ENCODE measurements at regions not wholly inside any gene's neighbourhood (a gene's known extent, or its start where the extent isn't known, plus 50 kb on each side); places are given as distances from the start of the nearest gene placed in this dataset.

DNA sequence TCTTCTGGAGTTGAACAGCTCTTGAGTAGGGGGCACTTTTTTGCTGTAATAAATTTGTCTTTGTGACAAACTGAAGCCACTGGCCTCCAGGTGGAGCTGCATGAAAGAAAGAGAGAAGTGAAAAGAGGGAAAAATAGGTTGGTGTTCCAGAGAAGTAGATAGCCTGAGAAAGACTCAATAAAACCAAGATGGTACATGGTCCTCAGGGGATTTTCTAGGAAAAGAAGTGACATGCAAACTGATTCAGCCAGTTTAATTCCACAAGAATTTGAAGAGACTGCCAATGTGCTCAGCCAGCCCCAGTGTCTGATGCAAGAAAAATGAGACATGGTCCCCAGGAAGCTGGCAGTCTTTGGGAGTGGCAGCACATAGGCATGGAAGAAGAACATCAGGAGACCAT lies 152.7 kb downstream of the CD47 start:
- Mint-ChIP-seq H3K27me3 (peaks cover 5% of the 10 kb centered on the region), H3K4me1 (peaks cover 22% of the 10 kb centered on the region), H3K27ac (no peak overlapping the region), H3K9me3 (ENCODE audit: low read depth) (peaks cover 5% of the 10 kb centered on the region), H3K4me3 (no peak overlapping the region), H3K36me3 (ENCODE audit: low read depth) (no peaks in the 10 kb centered on the region)
- no peak for ATAC-seq
- DNase-seq, result peak; percentile 17
- CTCF ChIA-PET, result interaction anchor here (0.7 to 5.1 kb wide), 6 partner anchors 10 to 539 kb away, joined by 3 to 27 read pairs (median 4); no protein-coding TSS in a partner anchor
- POLR2A ChIA-PET, result interaction anchor here (0.6 kb wide), 1 partner anchor 295 kb away, joined by 3 read pairs; no protein-coding TSS in a partner anchor
- intact Hi-C loops (cut with DNase I, micrococcal nuclease), result loop anchor here in 1 of 2 experiments (2.0 to 5.0 kb wide), 2 partner anchors 469 to 539 kb away; no protein-coding TSS in a partner anchor

DNA sequence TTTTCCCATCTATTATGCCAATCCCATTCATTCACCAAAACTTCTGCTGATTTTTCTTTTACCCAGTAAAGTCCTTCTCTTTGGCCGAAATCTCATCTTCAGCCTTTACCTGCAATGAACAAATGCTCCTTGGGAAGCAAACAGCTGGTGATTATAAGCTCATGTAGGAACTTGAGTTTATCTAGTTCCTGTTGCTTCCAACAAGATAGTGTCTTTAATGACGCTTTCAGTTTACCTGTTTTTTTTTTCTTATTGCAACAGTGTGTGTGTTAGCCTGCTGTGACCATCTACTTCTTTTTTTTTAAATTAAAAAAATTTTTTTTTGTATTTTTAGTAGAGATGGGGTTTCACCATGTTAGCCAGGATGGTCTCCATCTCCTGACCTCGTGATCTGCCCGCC lies 156.0 kb downstream of the CD47 start:
- DNase-seq (no peak), ATAC-seq (no peak)
- intact Hi-C loops (cut with DNase I, micrococcal nuclease), result loop anchor here in 1 of 2 experiments (5.0 kb wide), 1 partner anchor 542 kb away; no protein-coding TSS in a partner anchor
- no peak overlapping the region for H3K27ac Mint-ChIP-seq
- ChIA-PET POLR2A (interaction anchor here (0.7 kb wide), 1 partner anchor 366 kb away, joined by 3 read pairs; no protein-coding TSS in a partner anchor), CTCF (interaction anchor here (0.7 to 1.1 kb wide), 3 partner anchors 102 to 458 kb away, joined by 3 read pairs; no protein-coding TSS in a partner anchor)
- H3K27me3 Mint-ChIP-seq, result peaks cover 5% of the 10 kb centered on the region
- peaks cover 8% of the 10 kb centered on the region for H3K9me3 Mint-ChIP-seq (ENCODE audit: low read depth)
- peaks cover 4% of the 10 kb centered on the region for H3K4me1 Mint-ChIP-seq
- no peaks in the 10 kb centered on the region for H3K36me3 Mint-ChIP-seq (ENCODE audit: low read depth)
- H3K4me3 Mint-ChIP-seq, result no peak overlapping the region

DNA sequence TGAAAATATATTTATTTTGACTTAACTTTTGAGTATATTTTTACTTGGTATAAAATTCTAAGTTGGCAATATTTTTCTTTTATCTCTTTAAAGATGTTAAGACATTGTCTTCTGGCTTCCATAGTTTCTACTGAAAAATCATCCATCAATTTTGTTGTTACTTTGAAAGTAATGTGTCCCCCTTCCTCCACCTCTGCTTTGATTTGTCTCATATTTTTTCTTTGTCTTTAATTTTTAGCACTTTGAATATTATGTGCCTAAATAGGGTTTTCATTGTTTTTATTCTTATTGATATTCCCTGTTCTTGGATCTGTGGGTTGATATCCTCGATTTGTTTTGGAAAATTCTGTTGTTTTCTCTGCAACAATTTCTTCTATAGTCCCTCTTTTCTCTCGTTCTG lies 157.4 kb downstream of the CD47 start:
- intact Hi-C loops (cut with DNase I, micrococcal nuclease), result no loop called here
- POLR2A ChIA-PET, result no interaction called here
- H3K27me3 Mint-ChIP-seq, result peaks cover 5% of the 10 kb centered on the region
- H3K9me3 Mint-ChIP-seq (ENCODE audit: low read depth), result peaks cover 8% of the 10 kb centered on the region
- no peak for ATAC-seq
- H3K4me1 Mint-ChIP-seq, result peaks cover 4% of the 10 kb centered on the region
- no peak overlapping the region for H3K27ac Mint-ChIP-seq
- H3K4me3 Mint-ChIP-seq, result no peak overlapping the region
- CTCF ChIA-PET, result interaction anchor here (1.2 kb wide), 1 partner anchor 14 kb away, joined by 3 read pairs; no protein-coding TSS in a partner anchor
- DNase-seq, result no peak
- H3K36me3 Mint-ChIP-seq (ENCODE audit: low read depth), result no peaks in the 10 kb centered on the region

DNA sequence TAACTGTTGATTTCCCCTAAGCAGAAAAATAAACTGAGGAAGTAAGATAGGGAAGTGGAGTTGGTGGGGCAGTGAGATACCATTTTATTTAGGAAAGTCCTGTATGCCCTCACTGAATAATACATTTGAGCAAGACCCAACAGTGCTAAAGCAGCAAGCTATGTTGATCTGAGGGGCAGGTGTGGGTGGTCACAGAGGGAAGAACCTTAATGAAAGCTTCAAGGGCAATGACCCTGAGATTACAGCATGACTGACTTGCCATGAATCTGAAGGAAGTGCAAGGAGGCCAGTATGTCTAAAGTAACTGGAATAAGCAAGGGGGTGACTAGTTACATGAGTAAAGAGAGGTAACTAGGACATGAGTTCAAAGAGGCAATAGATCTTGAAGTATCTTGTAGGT lies 159.5 kb downstream of the CD47 start:
- Mint-ChIP-seq H3K9me3 (ENCODE audit: low read depth) (peaks cover 8% of the 10 kb centered on the region), H3K4me1 (peaks cover 9% of the 10 kb centered on the region), H3K4me3 (no peak overlapping the region), H3K27me3 (peaks cover 6% of the 10 kb centered on the region), H3K27ac (no peak overlapping the region), H3K36me3 (ENCODE audit: low read depth) (no peaks in the 10 kb centered on the region)
- CTCF ChIA-PET, result no interaction called here
- intact Hi-C loops (cut with DNase I, micrococcal nuclease), result no loop called here
- POLR2A ChIA-PET, result no interaction called here
- DNase-seq (no peak), ATAC-seq (no peak)

DNA sequence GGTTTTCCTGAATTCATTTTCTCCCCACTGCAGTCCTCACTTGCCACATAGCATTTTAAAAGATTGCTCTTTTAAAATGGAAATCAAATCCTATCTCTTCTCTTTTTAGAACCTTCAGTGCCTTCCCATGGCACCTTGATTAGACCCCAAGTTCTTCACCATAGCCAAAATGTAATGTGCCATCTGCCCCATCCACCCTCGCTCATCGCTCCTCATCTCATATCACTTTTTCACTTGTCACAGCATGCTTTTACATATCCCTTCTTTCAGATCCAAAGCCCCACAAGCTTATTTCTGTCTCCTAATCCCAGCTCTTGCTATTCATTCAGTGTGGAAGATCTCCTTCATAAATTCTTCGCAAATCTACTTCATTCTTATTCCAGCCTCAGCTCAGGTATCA lies 161.7 kb downstream of the CD47 start:
- Mint-ChIP-seq H3K4me1 (peaks cover 9% of the 10 kb centered on the region), H3K27me3 (peaks cover 4% of the 10 kb centered on the region), H3K4me3 (no peak overlapping the region), H3K9me3 (ENCODE audit: low read depth) (peaks cover 8% of the 10 kb centered on the region), H3K36me3 (ENCODE audit: low read depth) (no peaks in the 10 kb centered on the region), H3K27ac (no peak overlapping the region)
- DNase-seq, result no peak
- intact Hi-C loops (cut with DNase I, micrococcal nuclease), result loop anchor here (5.0 to 10.0 kb wide), 7 partner anchors 198 to 548 kb away; partner anchors contain the start of genes HHLA2 (in 1 of the 2) and IFT57 (in 1 of the 2)
- ATAC-seq, result no peak
- ChIA-PET POLR2A (no interaction called here), CTCF (interaction anchor here (1.0 to 2.3 kb wide), 6 partner anchors 11 to 99 kb away, joined by 3 to 27 read pairs (median 4); no protein-coding TSS in a partner anchor)

DNA sequence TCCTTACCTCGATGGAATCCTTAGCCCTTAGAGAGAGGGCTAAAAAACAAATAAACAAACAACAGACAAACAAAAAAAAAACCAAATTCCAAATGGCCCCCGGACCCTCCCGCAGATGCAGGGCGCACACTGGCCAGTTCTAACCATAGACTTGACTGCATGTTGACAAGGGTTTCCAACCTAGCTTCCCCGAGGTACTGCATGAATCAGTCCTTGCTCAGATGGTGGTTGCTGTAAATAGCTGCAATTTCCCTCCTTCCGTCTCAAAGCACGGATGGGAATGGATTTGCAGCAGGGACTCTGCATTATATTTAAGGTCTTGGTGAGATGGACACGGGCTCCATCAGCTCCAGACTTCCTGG lies 162.8 kb downstream of the CD47 start:
- CTCF ChIA-PET, result interaction anchor here (0.6 to 2.4 kb wide), 36 partner anchors 8 to 550 kb away, joined by 3 to 27 read pairs (median 4); no protein-coding TSS in a partner anchor
- H3K27ac Mint-ChIP-seq, result peak overlapping the region; percentile 76
- no peaks in the 10 kb centered on the region for H3K36me3 Mint-ChIP-seq (ENCODE audit: low read depth)
- DNase-seq (peak; percentile 29), ATAC-seq (peak; percentile 65)
- peak overlapping the region; percentile 73 for H3K4me3 Mint-ChIP-seq
- peaks cover 2% of the 10 kb centered on the region for H3K9me3 Mint-ChIP-seq (ENCODE audit: low read depth)
- H3K4me1 Mint-ChIP-seq, result peaks cover 9% of the 10 kb centered on the region
- POLR2A ChIA-PET, result interaction anchor here (1.2 kb wide), 1 partner anchor 550 kb away, joined by 3 read pairs; no protein-coding TSS in a partner anchor
- peaks cover 4% of the 10 kb centered on the region for H3K27me3 Mint-ChIP-seq
- intact Hi-C loops (cut with DNase I, micrococcal nuclease), result loop anchor here (5.0 to 10.0 kb wide), 7 partner anchors 199 to 549 kb away; partner anchors contain the start of genes HHLA2 (in 1 of the 2) and IFT57 (in 1 of the 2)

DNA sequence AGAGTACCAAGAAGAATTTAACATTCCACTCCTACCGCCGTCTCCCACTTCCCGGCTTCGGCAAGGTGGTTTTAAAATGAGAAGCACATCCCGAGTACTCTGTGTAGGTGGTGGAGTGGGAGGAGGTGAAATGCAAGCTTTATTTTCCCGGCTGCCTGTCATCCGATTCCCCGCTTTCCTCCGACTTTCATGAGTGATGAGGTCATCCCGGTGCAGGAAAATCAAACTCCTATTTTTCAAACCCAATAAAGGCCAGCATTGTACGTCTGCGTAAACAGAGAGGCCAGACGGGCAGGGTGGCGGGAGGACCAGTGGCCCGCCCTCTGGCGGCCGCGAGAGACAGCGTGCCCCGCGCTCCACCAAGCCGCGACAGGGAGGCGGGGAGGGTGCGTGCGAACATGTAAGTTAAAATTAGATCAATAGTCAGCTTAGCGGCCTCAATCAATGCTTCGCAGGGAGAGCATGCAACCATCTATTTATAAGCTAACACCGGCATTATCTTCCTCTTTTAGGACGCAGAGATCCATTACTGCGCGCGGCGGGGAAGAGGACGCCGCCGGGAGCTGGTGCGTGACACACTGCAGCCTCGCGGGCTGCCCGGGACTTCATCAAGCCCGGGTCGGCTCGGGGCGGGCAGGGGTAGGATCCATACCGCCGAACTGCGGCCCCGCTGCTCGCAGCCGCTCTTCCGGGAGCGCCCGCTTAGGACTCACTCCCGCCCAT lies 163.3 kb downstream of the CD47 start:
- Mint-ChIP-seq H3K36me3 (ENCODE audit: low read depth) (no peaks in the 10 kb centered on the region), H3K4me1 (peaks cover 9% of the 10 kb centered on the region), H3K4me3 (peak overlapping the region; percentile 73), H3K27ac (peak overlapping the region; percentile 76), H3K9me3 (ENCODE audit: low read depth) (no peaks in the 10 kb centered on the region), H3K27me3 (peaks cover 4% of the 10 kb centered on the region)
- ChIA-PET CTCF (interaction anchor here (0.5 to 2.4 kb wide), 40 partner anchors 8 to 550 kb away, joined by 3 to 27 read pairs (median 4); no protein-coding TSS in a partner anchor), POLR2A (interaction anchor here (1.2 kb wide), 1 partner anchor 550 kb away, joined by 3 read pairs; no protein-coding TSS in a partner anchor)
- intact Hi-C loops (cut with DNase I, micrococcal nuclease), result loop anchor here (2.0 to 10.0 kb wide), 9 partner anchors 200 to 693 kb away; partner anchors contain the start of genes HHLA2 (in 1 of the 2) and IFT57 (in 1 of the 2)
- ATAC-seq, result peak; percentile 92
- DNase-seq, result peak; percentile 86

DNA sequence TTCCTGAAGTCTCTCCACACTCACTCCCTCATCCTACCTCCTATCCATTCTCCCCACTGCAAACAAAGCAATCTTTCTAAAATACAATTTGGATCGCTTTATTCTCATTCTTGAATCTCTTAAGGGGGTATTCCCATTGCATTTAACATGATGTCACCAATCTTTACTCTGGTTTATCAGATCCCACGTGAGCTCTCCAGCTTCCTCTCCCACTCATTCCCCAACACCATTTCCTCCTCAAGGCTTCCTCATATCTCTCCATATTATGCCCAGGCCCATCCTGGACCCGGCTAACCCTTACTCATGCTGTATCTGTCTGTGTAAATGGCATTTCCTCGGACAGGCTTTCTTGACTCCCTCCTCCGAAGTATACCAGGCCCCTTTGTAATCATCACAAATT lies 165.0 kb downstream of the CD47 start:
- ATAC-seq (no peak), DNase-seq (no peak)
- no peak overlapping the region for H3K4me3 Mint-ChIP-seq
- H3K36me3 Mint-ChIP-seq (ENCODE audit: low read depth), result no peaks in the 10 kb centered on the region
- H3K27me3 Mint-ChIP-seq, result peaks cover 4% of the 10 kb centered on the region
- no peaks in the 10 kb centered on the region for H3K9me3 Mint-ChIP-seq (ENCODE audit: low read depth)
- POLR2A ChIA-PET, result interaction anchor here (0.9 kb wide), 1 partner anchor 10 kb away, joined by 4 read pairs; no protein-coding TSS in a partner anchor
- CTCF ChIA-PET, result interaction anchor here (0.9 to 2.4 kb wide), 9 partner anchors 10 to 480 kb away, joined by 3 to 8 read pairs (median 5); no protein-coding TSS in a partner anchor
- peaks cover 9% of the 10 kb centered on the region for H3K4me1 Mint-ChIP-seq
- intact Hi-C loops (cut with DNase I, micrococcal nuclease), result loop anchor here (2.0 to 10.0 kb wide), 9 partner anchors 201 to 691 kb away; partner anchors contain the start of genes HHLA2 (in 1 of the 2) and IFT57 (in 1 of the 2)
- no peak overlapping the region for H3K27ac Mint-ChIP-seq

DNA sequence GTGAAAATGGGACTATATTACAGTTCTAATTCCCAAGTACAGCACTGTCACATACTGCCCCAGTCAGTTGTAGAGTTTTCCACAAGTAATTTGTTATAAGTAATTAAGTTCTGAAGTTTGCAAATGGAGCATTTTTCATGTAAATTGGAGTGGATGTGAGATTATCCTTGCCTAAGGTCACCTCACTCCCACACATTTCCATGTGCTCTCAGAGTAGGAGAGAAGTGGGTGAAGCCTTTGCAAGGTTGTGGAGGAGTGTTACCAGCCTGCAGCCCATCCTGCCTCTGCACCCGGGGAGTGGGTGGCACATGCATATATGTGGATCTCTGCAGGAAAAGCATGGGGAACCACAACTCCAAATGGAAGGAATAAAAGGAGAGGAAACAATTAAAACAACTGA lies 169.8 kb downstream of the CD47 start:
- Mint-ChIP-seq H3K9me3 (ENCODE audit: low read depth) (no peaks in the 10 kb centered on the region), H3K27ac (no peak overlapping the region), H3K36me3 (ENCODE audit: low read depth) (no peaks in the 10 kb centered on the region), H3K4me3 (no peak overlapping the region), H3K27me3 (peaks cover 9% of the 10 kb centered on the region), H3K4me1 (no peaks in the 10 kb centered on the region)
- intact Hi-C loops (cut with DNase I, micrococcal nuclease), result loop anchor here in 1 of 2 experiments (10.0 kb wide), 2 partner anchors 246 to 374 kb away; partner anchors contain the start of gene HHLA2
- ChIA-PET CTCF (interaction anchor here (0.6 kb wide), 1 partner anchor 1012 kb away, joined by 3 read pairs; no protein-coding TSS in a partner anchor), POLR2A (no interaction called here)
- ATAC-seq (no peak), DNase-seq (no peak)

DNA sequence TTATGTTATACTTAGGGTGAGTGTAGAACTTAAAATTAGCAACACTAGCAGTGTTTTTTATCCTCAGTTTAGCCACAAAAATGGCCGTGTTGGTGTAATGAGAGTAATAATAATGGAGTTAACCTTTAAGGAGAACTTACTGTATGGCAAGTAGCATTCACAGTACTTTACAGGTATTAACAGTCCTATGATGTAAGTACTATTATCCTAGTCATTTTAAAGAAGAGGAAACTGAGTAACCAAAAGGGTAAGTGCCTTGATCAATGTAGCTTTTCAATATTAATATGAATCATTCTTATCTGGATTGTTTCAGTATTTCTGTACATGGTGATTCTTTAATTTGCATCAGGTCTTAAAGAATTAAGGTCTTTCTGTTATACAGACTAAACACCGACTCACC lies 170.3 kb downstream of the CD47 start:
- Mint-ChIP-seq H3K4me3 (no peak overlapping the region), H3K36me3 (ENCODE audit: low read depth) (no peaks in the 10 kb centered on the region), H3K27ac (no peak overlapping the region), H3K9me3 (ENCODE audit: low read depth) (no peaks in the 10 kb centered on the region), H3K27me3 (peaks cover 9% of the 10 kb centered on the region), H3K4me1 (no peaks in the 10 kb centered on the region)
- POLR2A ChIA-PET, result interaction anchor here (0.5 kb wide), 1 partner anchor 304 kb away, joined by 4 read pairs; no protein-coding TSS in a partner anchor
- intact Hi-C loops (cut with DNase I, micrococcal nuclease), result loop anchor here in 1 of 2 experiments (10.0 kb wide), 2 partner anchors 246 to 374 kb away; partner anchors contain the start of gene HHLA2
- CTCF ChIA-PET, result no interaction called here
- DNase-seq (no peak), ATAC-seq (peak; percentile 26)

DNA sequence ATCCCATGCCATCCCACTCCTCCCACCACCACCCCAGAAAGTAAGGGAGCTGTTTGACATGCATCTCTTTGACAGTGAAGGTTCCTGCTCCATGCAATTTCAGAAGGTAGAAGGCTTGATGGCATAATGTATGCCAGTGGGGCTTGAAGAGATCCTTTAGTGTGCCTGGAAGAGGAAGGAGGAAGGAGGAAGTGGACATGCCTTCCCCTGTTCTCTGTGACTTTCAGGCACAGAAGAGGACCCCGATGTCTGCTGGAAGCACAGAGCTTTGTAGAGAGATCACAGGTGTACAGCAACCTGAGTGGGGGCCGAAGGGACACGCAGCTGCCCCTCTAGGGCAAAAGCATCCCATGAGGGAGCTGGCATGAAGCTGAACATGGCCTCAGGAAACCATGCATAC lies 171.6 kb downstream of the CD47 start:
- CTCF ChIA-PET, result interaction anchor here (0.9 kb wide), 2 partner anchors 8 to 14 kb away, joined by 3 to 4 read pairs; no protein-coding TSS in a partner anchor
- no peak overlapping the region for H3K4me3 Mint-ChIP-seq
- DNase-seq, result no peak
- POLR2A ChIA-PET, result no interaction called here
- no peaks in the 10 kb centered on the region for H3K36me3 Mint-ChIP-seq (ENCODE audit: low read depth)
- peaks cover 11% of the 10 kb centered on the region for H3K27me3 Mint-ChIP-seq
- ATAC-seq, result no peak
- no peaks in the 10 kb centered on the region for H3K9me3 Mint-ChIP-seq (ENCODE audit: low read depth)
- intact Hi-C loops (cut with DNase I, micrococcal nuclease), result no loop called here
- H3K27ac Mint-ChIP-seq, result no peak overlapping the region
- H3K4me1 Mint-ChIP-seq, result no peaks in the 10 kb centered on the region

Measured in activated CD4-positive, alpha-beta T cell treated with anti-CD3 and anti-CD28 coated beads for 36 hours (primary cell).